Panc1 (cell line): ENCODE measurements at regions not wholly inside any gene's neighbourhood (a gene's known extent, or its start where the extent isn't known, plus 50 kb on each side); places are given as distances from the start of the nearest gene placed in this dataset.

Source experiments
- CTCF ChIP-seq: fragments of 450-650 bp; IDR thresholded peaks from 2 replicates; pipeline ENCODE4 v1.5.1; 2017; ENCODE audit warnings: mild to moderate bottlenecking
- POLR2AphosphoS5 ChIP-seq: IDR thresholded peaks from 2 replicates; pipeline ENCODE4 v1.6.1; 2012; ENCODE audit warnings: mild to moderate bottlenecking, low read depth, low read length, moderate library complexity
- SIN3A ChIP-seq: IDR thresholded peaks from 2 replicates; pipeline ENCODE4 v1.6.1; 2012; ENCODE audit warnings: low read depth, mild to moderate bottlenecking, low read length, moderate library complexity, borderline replicate concordance; ENCODE audit not compliant: insufficient read depth
- TF ChIP-seq, protein P1 (sequence below), 2 experiments: IDR thresholded peaks; 2 replicates each; pipeline ENCODE4 v1.6.1; 2011 to 2012; ENCODE audit warnings: low read depth in 2 of 2, control low read depth in 1 of 2, low read length in 1 of 2, mild to moderate bottlenecking in 1 of 2, moderate library complexity in 1 of 2; ENCODE audit not compliant: insufficient read depth in 1 of 2

GRCh38 chr12:113546916-113547863 is 75.5 kb upstream of the LHX5 start:
- TF ChIP-seq CTCF (no peak), POLR2AphosphoS5 (no peak), SIN3A (no peak)
- TF ChIP-seq, protein P1, sequence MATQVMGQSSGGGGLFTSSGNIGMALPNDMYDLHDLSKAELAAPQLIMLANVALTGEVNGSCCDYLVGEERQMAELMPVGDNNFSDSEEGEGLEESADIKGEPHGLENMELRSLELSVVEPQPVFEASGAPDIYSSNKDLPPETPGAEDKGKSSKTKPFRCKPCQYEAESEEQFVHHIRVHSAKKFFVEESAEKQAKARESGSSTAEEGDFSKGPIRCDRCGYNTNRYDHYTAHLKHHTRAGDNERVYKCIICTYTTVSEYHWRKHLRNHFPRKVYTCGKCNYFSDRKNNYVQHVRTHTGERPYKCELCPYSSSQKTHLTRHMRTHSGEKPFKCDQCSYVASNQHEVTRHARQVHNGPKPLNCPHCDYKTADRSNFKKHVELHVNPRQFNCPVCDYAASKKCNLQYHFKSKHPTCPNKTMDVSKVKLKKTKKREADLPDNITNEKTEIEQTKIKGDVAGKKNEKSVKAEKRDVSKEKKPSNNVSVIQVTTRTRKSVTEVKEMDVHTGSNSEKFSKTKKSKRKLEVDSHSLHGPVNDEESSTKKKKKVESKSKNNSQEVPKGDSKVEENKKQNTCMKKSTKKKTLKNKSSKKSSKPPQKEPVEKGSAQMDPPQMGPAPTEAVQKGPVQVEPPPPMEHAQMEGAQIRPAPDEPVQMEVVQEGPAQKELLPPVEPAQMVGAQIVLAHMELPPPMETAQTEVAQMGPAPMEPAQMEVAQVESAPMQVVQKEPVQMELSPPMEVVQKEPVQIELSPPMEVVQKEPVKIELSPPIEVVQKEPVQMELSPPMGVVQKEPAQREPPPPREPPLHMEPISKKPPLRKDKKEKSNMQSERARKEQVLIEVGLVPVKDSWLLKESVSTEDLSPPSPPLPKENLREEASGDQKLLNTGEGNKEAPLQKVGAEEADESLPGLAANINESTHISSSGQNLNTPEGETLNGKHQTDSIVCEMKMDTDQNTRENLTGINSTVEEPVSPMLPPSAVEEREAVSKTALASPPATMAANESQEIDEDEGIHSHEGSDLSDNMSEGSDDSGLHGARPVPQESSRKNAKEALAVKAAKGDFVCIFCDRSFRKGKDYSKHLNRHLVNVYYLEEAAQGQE (IDR thresholded peaks at IDR 0.05; ENCODE audit: insufficient read depth in 1 of 2, low read depth in 2 of 2, low read length in 1 of 2) = no peak
